Ovary (tissue), 3 donors: ENCODE measurements at regions not wholly inside any gene's neighbourhood (a gene's known extent, or its start where the extent isn't known, plus 50 kb on each side); places are given as distances from the start of the nearest gene placed in this dataset.

ENCODE experiments used
- EP300 ChIP-seq: sonication (generic); formaldehyde crosslinking; IDR thresholded peaks from one replicate; pipeline ENCODE4 v1.6.1; 2017; ENCODE audit warnings: antibody characterized with exemption
- POLR2A ChIP-seq: fragments of 450-650 bp; IDR thresholded peaks from one replicate; pipeline ENCODE4 v1.6.1; 2017; ENCODE audit warnings: antibody characterized with exemption, mild to moderate bottlenecking, moderate library complexity
- TF ChIP-seq, protein P1 (sequence below), 3 donors: fragments of 450-650 bp in 2 of 3; fragments of 200-600 bp in 1 of 3; IDR thresholded peaks; one replicate each; pipeline versions ENCODE4 v1.5.1 to v1.8.0; 2016 to 2022; ENCODE audit warnings: antibody characterized with exemption in 3 of 3, mild to moderate bottlenecking in 1 of 3
- donor health status: DM: no; HTN: no; CAD: no.

DNA sequence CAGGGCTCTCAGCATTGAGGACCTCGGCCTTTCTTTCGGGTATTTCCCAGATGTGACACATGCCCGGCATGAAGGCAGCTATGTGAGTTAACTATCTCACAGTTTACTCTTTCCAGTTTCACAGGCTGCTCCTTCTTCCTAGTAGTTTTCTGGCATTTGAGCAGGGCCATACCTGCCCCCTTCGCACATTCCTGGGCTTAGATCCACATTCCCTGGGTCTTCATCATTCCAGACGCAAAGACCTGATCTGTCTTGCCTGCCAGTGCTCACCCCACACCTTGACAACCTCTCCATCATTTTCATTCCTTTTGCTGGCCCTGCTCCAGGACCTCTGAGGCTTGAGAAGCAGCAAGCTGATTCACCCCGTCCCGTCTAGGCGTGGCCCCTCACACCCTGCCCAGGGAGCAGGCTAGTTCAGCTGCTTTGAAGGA is 227.5 kb downstream of the WDR11 start:
- no peak for TF ChIP-seq POLR2A
- TF ChIP-seq, protein P1, sequence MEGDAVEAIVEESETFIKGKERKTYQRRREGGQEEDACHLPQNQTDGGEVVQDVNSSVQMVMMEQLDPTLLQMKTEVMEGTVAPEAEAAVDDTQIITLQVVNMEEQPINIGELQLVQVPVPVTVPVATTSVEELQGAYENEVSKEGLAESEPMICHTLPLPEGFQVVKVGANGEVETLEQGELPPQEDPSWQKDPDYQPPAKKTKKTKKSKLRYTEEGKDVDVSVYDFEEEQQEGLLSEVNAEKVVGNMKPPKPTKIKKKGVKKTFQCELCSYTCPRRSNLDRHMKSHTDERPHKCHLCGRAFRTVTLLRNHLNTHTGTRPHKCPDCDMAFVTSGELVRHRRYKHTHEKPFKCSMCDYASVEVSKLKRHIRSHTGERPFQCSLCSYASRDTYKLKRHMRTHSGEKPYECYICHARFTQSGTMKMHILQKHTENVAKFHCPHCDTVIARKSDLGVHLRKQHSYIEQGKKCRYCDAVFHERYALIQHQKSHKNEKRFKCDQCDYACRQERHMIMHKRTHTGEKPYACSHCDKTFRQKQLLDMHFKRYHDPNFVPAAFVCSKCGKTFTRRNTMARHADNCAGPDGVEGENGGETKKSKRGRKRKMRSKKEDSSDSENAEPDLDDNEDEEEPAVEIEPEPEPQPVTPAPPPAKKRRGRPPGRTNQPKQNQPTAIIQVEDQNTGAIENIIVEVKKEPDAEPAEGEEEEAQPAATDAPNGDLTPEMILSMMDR (IDR thresholded peaks at IDR 0.05), result no peak
- no peak for TF ChIP-seq EP300
